CD4-positive, alpha-beta memory T cell (primary cell): ENCODE measurements at regions not wholly inside any gene's neighbourhood (a gene's known extent, or its start where the extent isn't known, plus 50 kb on each side); places are given as distances from the start of the nearest gene placed in this dataset.

ENCODE experiments used
- CTCF ChIA-PET: fragments of 350-600 bp; sonication (Branson Sonifier 250); formaldehyde crosslinking; loops from one replicate; lab custom pipeline; 2021; ENCODE audit warnings: inconsistent platforms; ENCODE audit not compliant: partially characterized antibody; lab: Charles Lee
- POLR2A ChIA-PET: fragments of 350-600 bp; sonication (Branson Sonifier 250); formaldehyde crosslinking; loops from one replicate; lab custom pipeline; 2021; ENCODE audit not compliant: partially characterized antibody; lab: Charles Lee
- DNase-seq, 5 donors: peaks; one replicate each; pipeline versions ENCODE4 v3.0.0 to v3.0.0-alpha.2; 2020 to 2022; ENCODE audit warnings: mixed read lengths in 1 of 5
- H3K27ac ChIP-seq: one replicate; pipeline ENCODE4 v1.7.0; 2013; ENCODE audit warnings: low read depth, low read length
- H3K27me3 ChIP-seq: 2 replicates; pipeline ENCODE4 v1.7.0; 2013; ENCODE audit warnings: mild to moderate bottlenecking, low read length, moderate library complexity; ENCODE audit not compliant: insufficient read depth
- H3K36me3 ChIP-seq: 2 replicates; pipeline ENCODE4 v1.7.0; 2013; ENCODE audit warnings: mild to moderate bottlenecking, low read length, moderate library complexity; ENCODE audit not compliant: insufficient read depth
- H3K4me1 ChIP-seq: 2 replicates; pipeline ENCODE4 v1.7.0; 2013; ENCODE audit warnings: mild to moderate bottlenecking, low read length, moderate library complexity; ENCODE audit not compliant: insufficient read depth
- H3K4me3 ChIP-seq, 2 donors: one replicate each; pipeline ENCODE4 v1.7.0; 2013; ENCODE audit warnings: low read length in 2 of 2, mild to moderate bottlenecking in 1 of 2
- H3K9me3 ChIP-seq, 2 donors: one replicate each; pipeline ENCODE4 v1.7.0; 2013; ENCODE audit warnings: low read length in 2 of 2, control low read depth in 1 of 2; ENCODE audit not compliant: control insufficient read depth in 1 of 2
- H3K27ac Mint-ChIP-seq, 7 donors: one replicate each; pipeline ENCODE4 v1.8.0; 2020 to 2021; ENCODE audit warnings: mixed read lengths in 7 of 7, mild to moderate bottlenecking in 6 of 7, inconsistent platforms in 3 of 7, moderate library complexity in 3 of 7
- H3K27me3 Mint-ChIP-seq, 2 donors: one replicate each; pipeline ENCODE4 v1.8.0; 2020 to 2021; ENCODE audit warnings: mixed read lengths in 2 of 2
- H3K36me3 Mint-ChIP-seq, 2 donors: one replicate each; pipeline ENCODE4 v1.8.0; 2020 to 2021; ENCODE audit warnings: mixed read lengths in 2 of 2, inconsistent platforms in 1 of 2, mild to moderate bottlenecking in 1 of 2
- H3K4me1 Mint-ChIP-seq, 4 donors: one replicate each; pipeline ENCODE4 v1.8.0; 2020 to 2021; ENCODE audit warnings: mixed read lengths in 4 of 4, mild to moderate bottlenecking in 1 of 4
- H3K4me3 Mint-ChIP-seq, 8 donors: one replicate each; pipeline ENCODE4 v1.8.0; 2020 to 2021; ENCODE audit warnings: mixed read lengths in 8 of 8, mild to moderate bottlenecking in 7 of 8, moderate library complexity in 6 of 8, inconsistent platforms in 3 of 8
- H3K9me3 Mint-ChIP-seq, 8 donors: one replicate each; pipeline ENCODE4 v1.8.0; 2020 to 2021; ENCODE audit warnings: mixed read lengths in 8 of 8, mild to moderate bottlenecking in 5 of 8, inconsistent platforms in 3 of 8, moderate library complexity in 1 of 8
- intact Hi-C: fragments of 100-400 bp; cut with micrococcal nuclease; formaldehyde crosslinking; loops from one replicate; pipeline ENCODE4 v1.15.1; 2023

- no peak overlapping the region for H3K27ac Mint-ChIP-seq
Measured at GRCh38 chr20:61046721-61047351, 205.2 kb upstream of the CDH4 start.

GRCh38 chr20:61047515-61047914 is 204.5 kb upstream of the CDH4 start:
- ChIA-PET CTCF (no interaction called here), POLR2A (no interaction called here)
- H3K4me3 Mint-ChIP-seq = no peak overlapping the region

More at GRCh38 chr20:61046721-61047351, 205.2 kb upstream of the CDH4 start:
- H3K4me1 ChIP-seq = no peaks in the 10 kb centered on the region
- Mint-ChIP-seq H3K9me3 (peaks cover 0 to 8% (median 2%) of the 10 kb centered on the region in 8 donors), H3K4me1 (no peaks in the 10 kb centered on the region), H3K36me3 (no peaks in the 10 kb centered on the region), H3K27me3 (no peaks in the 10 kb centered on the region), H3K4me3 (no peak overlapping the region)
- intact Hi-C loops = no loop called here
- ChIA-PET CTCF (no interaction called here), POLR2A (no interaction called here)
- DNase-seq = no peak
- no peaks in the 10 kb centered on the region for H3K36me3 ChIP-seq
- no peaks in the 10 kb centered on the region for H3K27me3 ChIP-seq
- H3K9me3 ChIP-seq = no peaks in the 10 kb centered on the region
- no peak overlapping the region for H3K4me3 ChIP-seq
- H3K27ac ChIP-seq = no peak overlapping the region

GRCh38 chr20:61048302-61048701 is 203.8 kb upstream of the CDH4 start:
- ChIA-PET POLR2A (no interaction called here), CTCF (no interaction called here)
- no peaks in the 10 kb centered on the region for H3K9me3 ChIP-seq
- H3K27ac Mint-ChIP-seq = no peak overlapping the region
- H3K36me3 ChIP-seq = no peaks in the 10 kb centered on the region
- no peak overlapping the region for H3K4me3 ChIP-seq
- intact Hi-C loops = no loop called here
- H3K27me3 ChIP-seq = no peaks in the 10 kb centered on the region
- H3K4me1 ChIP-seq = no peaks in the 10 kb centered on the region
- H3K27ac ChIP-seq = no peak overlapping the region
- DNase-seq = no peak
- H3K9me3 Mint-ChIP-seq = peaks cover 0 to 4% (median under 1%) of the 10 kb centered on the region in 8 donors
- H3K4me1 Mint-ChIP-seq = no peaks in the 10 kb centered on the region
- H3K36me3 Mint-ChIP-seq = no peaks in the 10 kb centered on the region
- H3K4me3 Mint-ChIP-seq = no peak overlapping the region
- H3K27me3 Mint-ChIP-seq = no peaks in the 10 kb centered on the region

More at GRCh38 chr20:61047515-61047914, 204.5 kb upstream of the CDH4 start:
- intact Hi-C loops = no loop called here
- Mint-ChIP-seq H3K27ac (peak overlapping the region in 1 of 7 donors; percentile 58), H3K9me3 (peaks cover 0 to 4% (median 2%) of the 10 kb centered on the region in 8 donors), H3K27me3 (no peaks in the 10 kb centered on the region), H3K4me1 (no peaks in the 10 kb centered on the region), H3K36me3 (no peaks in the 10 kb centered on the region)
- Histone ChIP-seq H3K27ac (no peak overlapping the region), H3K4me3 (no peak overlapping the region), H3K4me1 (no peaks in the 10 kb centered on the region), H3K36me3 (no peaks in the 10 kb centered on the region), H3K9me3 (no peaks in the 10 kb centered on the region), H3K27me3 (no peaks in the 10 kb centered on the region)
- DNase-seq = no peak

DNA sequence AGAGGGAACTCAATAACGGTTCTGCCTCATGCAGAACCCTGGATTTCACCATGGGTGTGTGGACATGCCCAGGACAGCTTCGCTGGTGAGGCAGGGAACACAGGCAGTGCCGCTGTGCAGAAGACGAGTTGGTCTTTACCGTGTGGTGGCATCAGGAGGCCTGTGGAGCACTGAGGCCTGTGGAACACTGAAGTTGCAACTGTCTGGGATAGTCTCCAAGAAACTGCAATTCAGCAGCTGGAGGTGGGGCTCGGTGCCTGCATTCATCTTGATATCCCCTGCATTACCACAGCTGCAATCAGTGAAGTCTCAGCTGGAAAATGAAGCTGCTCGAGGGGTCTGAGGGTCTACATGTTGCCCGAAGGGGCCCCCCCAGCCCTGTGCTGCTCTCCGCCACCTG is 202.4 kb upstream of the CDH4 start:
- Mint-ChIP-seq H3K4me3 (no peak overlapping the region), H3K27ac (no peak overlapping the region), H3K4me1 (no peaks in the 10 kb centered on the region), H3K27me3 (no peaks in the 10 kb centered on the region), H3K36me3 (no peaks in the 10 kb centered on the region), H3K9me3 (peaks cover 0 to 5% (median under 1%) of the 10 kb centered on the region in 8 donors)
- POLR2A ChIA-PET = no interaction called here
- DNase-seq = no peak
- H3K27me3 ChIP-seq = no peaks in the 10 kb centered on the region
- H3K27ac ChIP-seq = no peak overlapping the region
- CTCF ChIA-PET = no interaction called here
- intact Hi-C loops = no loop called here
- no peaks in the 10 kb centered on the region for H3K36me3 ChIP-seq
- no peaks in the 10 kb centered on the region for H3K9me3 ChIP-seq
- H3K4me3 ChIP-seq = no peak overlapping the region
- H3K4me1 ChIP-seq = no peaks in the 10 kb centered on the region

DNA sequence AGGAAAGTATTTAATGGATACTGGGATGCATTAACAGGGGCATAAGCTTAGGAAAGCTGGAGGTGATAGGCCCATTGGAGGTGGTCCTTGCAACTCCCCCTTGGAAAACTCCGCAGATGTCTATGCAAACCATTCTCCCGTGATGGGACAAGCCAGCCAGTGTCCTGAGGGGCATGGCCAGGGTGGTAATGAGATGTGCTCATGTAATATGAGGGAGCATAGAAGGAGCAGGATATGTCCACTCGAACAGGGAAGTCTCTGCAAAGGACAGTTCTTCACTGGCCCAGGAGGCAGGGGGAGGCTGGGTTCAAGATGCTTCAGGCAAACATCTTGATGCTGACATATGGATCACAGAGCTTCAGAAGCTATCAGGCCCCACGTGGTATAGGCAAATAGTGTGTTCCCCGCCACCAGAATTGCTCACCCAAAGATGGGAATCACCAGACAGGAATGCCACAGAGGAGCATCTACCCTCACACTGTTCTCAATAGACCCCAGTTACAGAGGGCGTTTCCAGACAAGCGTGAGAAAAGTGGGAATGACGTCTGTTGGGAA is 201.6 kb upstream of the CDH4 start:
- CTCF ChIA-PET = no interaction called here
- H3K27ac Mint-ChIP-seq = no peak overlapping the region
- Histone ChIP-seq H3K4me1 (no peaks in the 10 kb centered on the region), H3K9me3 (no peaks in the 10 kb centered on the region), H3K27ac (no peak overlapping the region), H3K36me3 (no peaks in the 10 kb centered on the region), H3K27me3 (no peaks in the 10 kb centered on the region), H3K4me3 (no peak overlapping the region)
- no peak for DNase-seq
- no peak overlapping the region for H3K4me3 Mint-ChIP-seq
- POLR2A ChIA-PET = no interaction called here
- H3K36me3 Mint-ChIP-seq = no peaks in the 10 kb centered on the region
- intact Hi-C loops = no loop called here
- H3K27me3 Mint-ChIP-seq = no peaks in the 10 kb centered on the region
- peaks cover 0 to 6% (median under 1%) of the 10 kb centered on the region in 8 donors for H3K9me3 Mint-ChIP-seq
- H3K4me1 Mint-ChIP-seq = no peaks in the 10 kb centered on the region

DNA sequence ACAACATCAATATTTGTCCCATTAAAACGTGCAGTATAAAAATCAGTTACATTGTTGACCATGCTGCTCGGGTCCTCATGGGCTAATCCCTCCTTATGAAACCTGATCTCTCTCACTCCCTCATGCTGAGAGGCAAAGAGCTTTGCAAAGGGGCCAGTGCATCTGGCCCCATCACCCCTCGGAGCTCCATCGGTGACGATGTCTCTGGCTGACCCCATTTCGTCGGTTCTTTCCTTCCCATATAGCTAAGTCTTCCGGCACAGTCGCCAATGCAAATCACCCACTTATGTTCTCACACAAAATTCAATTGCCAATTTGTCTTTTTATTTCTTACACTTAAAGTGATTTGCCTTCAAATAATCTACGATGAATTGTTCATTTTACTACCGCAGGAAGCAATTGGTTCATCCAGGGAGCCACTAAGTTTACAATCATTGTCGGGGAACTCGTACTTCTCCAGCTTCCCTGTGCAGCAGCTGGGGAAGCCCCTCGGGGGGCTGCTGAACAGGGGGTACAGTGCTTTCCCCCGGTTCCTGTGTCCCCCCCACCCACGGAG is 199.8 kb upstream of the CDH4 start:
- Histone ChIP-seq H3K27ac (no peak overlapping the region), H3K4me3 (no peak overlapping the region), H3K27me3 (no peaks in the 10 kb centered on the region), H3K36me3 (no peaks in the 10 kb centered on the region), H3K4me1 (no peaks in the 10 kb centered on the region), H3K9me3 (no peaks in the 10 kb centered on the region)
- no peaks in the 10 kb centered on the region for H3K4me1 Mint-ChIP-seq
- H3K4me3 Mint-ChIP-seq = no peak overlapping the region
- DNase-seq = no peak
- H3K27ac Mint-ChIP-seq = no peak overlapping the region
- H3K27me3 Mint-ChIP-seq = no peaks in the 10 kb centered on the region
- no peaks in the 10 kb centered on the region for H3K36me3 Mint-ChIP-seq
- intact Hi-C loops = no loop called here
- peaks cover 0 to 4% (median under 1%) of the 10 kb centered on the region in 8 donors for H3K9me3 Mint-ChIP-seq
- ChIA-PET POLR2A (no interaction called here), CTCF (no interaction called here)

- no peaks in the 10 kb centered on the region for H3K27me3 Mint-ChIP-seq
- no peak overlapping the region for H3K27ac ChIP-seq
- intact Hi-C loops = no loop called here
- H3K4me1 Mint-ChIP-seq = no peaks in the 10 kb centered on the region
- no peak overlapping the region for H3K27ac Mint-ChIP-seq
- no peaks in the 10 kb centered on the region for H3K27me3 ChIP-seq
- POLR2A ChIA-PET = no interaction called here
- peaks cover 0 to 3% (median under 1%) of the 10 kb centered on the region in 8 donors for H3K9me3 Mint-ChIP-seq
- H3K36me3 Mint-ChIP-seq = no peaks in the 10 kb centered on the region
- H3K4me1 ChIP-seq = no peaks in the 10 kb centered on the region
- H3K9me3 ChIP-seq = no peaks in the 10 kb centered on the region
- CTCF ChIA-PET = no interaction called here
- H3K36me3 ChIP-seq = no peaks in the 10 kb centered on the region
- no peak for DNase-seq
- H3K4me3 ChIP-seq = no peak overlapping the region
- no peak overlapping the region for H3K4me3 Mint-ChIP-seq
Measured at GRCh38 chr20:61052776-61053442, 199.2 kb upstream of the CDH4 start.
